Panc1 (cell line): ENCODE measurements at regions not wholly inside any gene's neighbourhood (a gene's known extent, or its start where the extent isn't known, plus 50 kb on each side); places are given as distances from the start of the nearest gene placed in this dataset.

ENCODE experiments used
- CTCF ChIP-seq: fragments of 450-650 bp; IDR thresholded peaks from 2 replicates; pipeline ENCODE4 v1.5.1; 2017; ENCODE audit warnings: mild to moderate bottlenecking
- SIN3A ChIP-seq: IDR thresholded peaks from 2 replicates; pipeline ENCODE4 v1.6.1; 2012; ENCODE audit warnings: low read depth, mild to moderate bottlenecking, low read length, moderate library complexity, borderline replicate concordance; ENCODE audit not compliant: insufficient read depth

GRCh38 chr4:157616741-157617472, 396.4 kb downstream of the GRIA2 start:
- no peak for TF ChIP-seq CTCF
- no peak for TF ChIP-seq SIN3A
